GM21825 (cell line): ENCODE measurements at regions not wholly inside any gene's neighbourhood (a gene's known extent, or its start where the extent isn't known, plus 50 kb on each side); places are given as distances from the start of the nearest gene placed in this dataset.

Source experiments
- ATAC-seq: cut with Tn5 transposase; IDR thresholded peaks from one replicate; pipeline ENCODE4 v1.9.1; 2021; ENCODE audit warnings: mild to moderate bottlenecking, moderate library complexity; ENCODE audit not compliant: unreplicated experiment

- no peak for ATAC-seq
Observed at GRCh38 chr16:85543536-85543935, 69.6 kb upstream of the GSE1 start.

GRCh38 chr16:85544016-85544415, 69.1 kb upstream of the GSE1 start:
- ATAC-seq = no peak

GRCh38 chr16:85544668-85545067, 68.5 kb upstream of the GSE1 start:
- no peak for ATAC-seq

- ATAC-seq = no peak
Observed at GRCh38 chr16:85545227-85545818, 67.8 kb upstream of the GSE1 start.

- no peak for ATAC-seq
Observed at GRCh38 chr16:85546585-85547447, 66.3 kb upstream of the GSE1 start.

- no peak for ATAC-seq
Observed at GRCh38 chr16:85548375-85548774, 64.7 kb upstream of the GSE1 start.

GRCh38 chr16:85549766-85550421, 63.2 kb upstream of the GSE1 start:
- ATAC-seq = no peak

- no peak for ATAC-seq
Observed at GRCh38 chr16:85550422-85550864, 62.7 kb upstream of the GSE1 start.

GRCh38 chr16:85550953-85551924, 61.9 kb upstream of the GSE1 start:
- ATAC-seq = no peak

- peak; percentile 29 for ATAC-seq
Observed at GRCh38 chr16:85552980-85553435, 60.1 kb upstream of the GSE1 start.

GRCh38 chr16:85553436-85554113, 59.5 kb upstream of the GSE1 start:
- ATAC-seq = peak; percentile 20

- ATAC-seq = peak; percentile 42
Observed at GRCh38 chr16:85554114-85554888, 58.8 kb upstream of the GSE1 start.

GRCh38 chr16:85554889-85555718, 58.0 kb upstream of the GSE1 start:
- ATAC-seq = no peak

GRCh38 chr16:85555719-85556455, 57.2 kb upstream of the GSE1 start:
- ATAC-seq = no peak

- ATAC-seq = peak; percentile 30
Observed at GRCh38 chr16:85556456-85557082, 56.6 kb upstream of the GSE1 start.

- ATAC-seq = peak; percentile 8
Observed at GRCh38 chr16:85557083-85557970, 55.8 kb upstream of the GSE1 start.
